DND-41 (cell line): ENCODE measurements at regions not wholly inside any gene's neighbourhood (a gene's known extent, or its start where the extent isn't known, plus 50 kb on each side); places are given as distances from the start of the nearest gene placed in this dataset.
"Not testable (repeated sequence)": the region's sequence is repeated elsewhere in the genome, so short reads cannot be mapped to it uniquely, and the experiment has no call there.

ENCODE experiments used
- ATAC-seq: fragments of 200-7000 bp; cut with Tn5 transposase; 3 replicates; pipeline ENCODE4 v1.9.1; 2021; ENCODE audit warnings: low read depth; ENCODE audit not compliant: insufficient read depth
- DNase-seq: peaks from one replicate; pipeline ENCODE4 v3.0.0-alpha.2; 2020
- H2AFZ ChIP-seq: 2 replicates; pipeline ENCODE4 v1.6.0; 2012; ENCODE audit warnings: low read depth, low read length
- H3K27ac ChIP-seq: 2 replicates; pipeline ENCODE4 v1.5.1; 2012; ENCODE audit warnings: low read length, inconsistent platforms
- H3K27me3 ChIP-seq: fragments of 200-600 bp; sonication (generic); 2 replicates; pipeline ENCODE4 v1.6.0; 2012; ENCODE audit warnings: low read length, mild to moderate bottlenecking, inconsistent platforms; ENCODE audit not compliant: insufficient read depth, poor library complexity
- H3K36me3 ChIP-seq: 2 replicates; pipeline ENCODE4 v1.5.1; 2012; ENCODE audit warnings: low read length, inconsistent platforms; ENCODE audit not compliant: insufficient read depth
- H3K4me1 ChIP-seq: 2 replicates; pipeline ENCODE4 v1.5.1; 2012; ENCODE audit warnings: mild to moderate bottlenecking, low read length; ENCODE audit not compliant: insufficient read depth
- H3K4me2 ChIP-seq: 2 replicates; pipeline ENCODE4 v1.6.0; 2012; ENCODE audit warnings: mild to moderate bottlenecking, moderate library complexity, low read length, inconsistent platforms; ENCODE audit not compliant: insufficient read depth
- H3K4me3 ChIP-seq, 2 experiments: fragments of 200-600 bp in 1 of 2; shearing (Covaris generic) in 1 of 2; 2 replicates each; pipeline ENCODE4 v1.5.1; 2012 to 2016; ENCODE audit warnings: inconsistent platforms in 2 of 2, low read length in 2 of 2, mild to moderate bottlenecking in 2 of 2, low read depth in 1 of 2, moderate library complexity in 1 of 2
- H3K79me2 ChIP-seq: 2 replicates; pipeline ENCODE4 v1.6.0; 2012; ENCODE audit warnings: low read length, inconsistent platforms; ENCODE audit not compliant: insufficient read depth
- H3K9ac ChIP-seq: 2 replicates; pipeline ENCODE4 v1.6.0; 2012; ENCODE audit warnings: low read depth, mild to moderate bottlenecking, inconsistent platforms, low read length, moderate library complexity
- H3K9me3 ChIP-seq: 2 replicates; pipeline ENCODE4 v1.5.1; 2012; ENCODE audit warnings: low read length, moderate library complexity, mild to moderate bottlenecking, inconsistent platforms; ENCODE audit not compliant: insufficient read depth, severe bottlenecking
- H4K20me1 ChIP-seq: 2 replicates; pipeline ENCODE4 v1.6.0; 2012; ENCODE audit warnings: low read length; ENCODE audit not compliant: insufficient read depth
- EZH2 ChIP-seq: IDR thresholded peaks from 3 replicates; pipeline ENCODE4 v1.6.1; 2012; ENCODE audit warnings: borderline replicate concordance, low read depth, mild to moderate bottlenecking, moderate library complexity, low read length, inconsistent platforms; ENCODE audit not compliant: severe bottlenecking
- TF ChIP-seq, protein P1 (sequence below): IDR thresholded peaks from 2 replicates; pipeline ENCODE4 v1.5.1; 2012; ENCODE audit warnings: borderline replicate concordance, low read length, moderate library complexity, mild to moderate bottlenecking; ENCODE audit not compliant: poor library complexity, severe bottlenecking; ENCODE audit errors: extremely low read depth

DNA sequence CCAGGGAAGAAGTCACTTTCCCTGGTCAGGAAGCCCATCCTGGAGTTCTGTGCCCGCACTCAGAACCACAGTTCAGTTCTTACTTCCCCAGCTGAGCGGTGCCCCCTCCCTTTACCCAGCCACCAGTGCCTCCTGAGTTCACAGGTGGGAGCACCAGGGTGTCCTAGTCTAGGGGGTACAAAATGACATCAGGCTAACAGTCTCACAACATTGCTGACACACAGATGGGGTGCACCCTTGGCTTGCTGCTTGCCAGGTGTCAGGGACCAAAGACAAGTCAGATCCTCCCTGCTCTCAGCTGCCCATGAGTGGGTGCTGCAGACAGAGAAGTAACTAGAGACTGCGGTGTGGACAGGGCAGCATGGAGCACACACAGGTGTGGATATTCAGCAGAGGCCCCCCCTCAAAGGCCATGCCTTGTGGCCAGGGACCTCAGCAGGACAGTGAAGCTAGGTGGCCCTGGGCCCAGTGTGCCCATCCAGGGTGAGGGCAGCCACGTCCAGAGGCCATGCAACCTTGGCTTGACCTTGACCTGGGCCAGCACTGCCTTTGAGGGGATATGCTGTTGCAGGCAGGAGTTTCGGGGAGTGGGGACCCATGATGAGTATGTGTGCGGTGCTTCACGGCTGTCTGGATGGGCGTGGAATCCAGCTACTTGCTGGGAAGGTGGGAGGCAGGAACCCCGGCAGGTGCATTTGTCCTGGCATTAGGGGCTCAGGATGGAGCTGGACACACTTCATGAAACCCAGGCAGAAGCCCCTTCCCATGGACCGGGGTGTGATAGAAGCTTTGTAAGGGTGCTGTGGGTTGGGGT lies 110.4 kb upstream of the FRMD1 start:
- Histone ChIP-seq H3K27me3 (no peaks in the 10 kb centered on the region), H3K4me2 (no peak overlapping the region), H3K79me2 (no peaks in the 10 kb centered on the region), H3K36me3 (no peaks in the 10 kb centered on the region), H3K4me1 (no peaks in the 10 kb centered on the region), H2AFZ (no peak overlapping the region), H3K27ac (no peak overlapping the region), H3K9ac (no peak overlapping the region), H4K20me1 (no peaks in the 10 kb centered on the region), H3K9me3 (peaks cover 6% of the 10 kb centered on the region), H3K4me3 (no peak overlapping the region)
- DNase-seq: no peak
- no peak for ATAC-seq
- TF ChIP-seq, protein P1, sequence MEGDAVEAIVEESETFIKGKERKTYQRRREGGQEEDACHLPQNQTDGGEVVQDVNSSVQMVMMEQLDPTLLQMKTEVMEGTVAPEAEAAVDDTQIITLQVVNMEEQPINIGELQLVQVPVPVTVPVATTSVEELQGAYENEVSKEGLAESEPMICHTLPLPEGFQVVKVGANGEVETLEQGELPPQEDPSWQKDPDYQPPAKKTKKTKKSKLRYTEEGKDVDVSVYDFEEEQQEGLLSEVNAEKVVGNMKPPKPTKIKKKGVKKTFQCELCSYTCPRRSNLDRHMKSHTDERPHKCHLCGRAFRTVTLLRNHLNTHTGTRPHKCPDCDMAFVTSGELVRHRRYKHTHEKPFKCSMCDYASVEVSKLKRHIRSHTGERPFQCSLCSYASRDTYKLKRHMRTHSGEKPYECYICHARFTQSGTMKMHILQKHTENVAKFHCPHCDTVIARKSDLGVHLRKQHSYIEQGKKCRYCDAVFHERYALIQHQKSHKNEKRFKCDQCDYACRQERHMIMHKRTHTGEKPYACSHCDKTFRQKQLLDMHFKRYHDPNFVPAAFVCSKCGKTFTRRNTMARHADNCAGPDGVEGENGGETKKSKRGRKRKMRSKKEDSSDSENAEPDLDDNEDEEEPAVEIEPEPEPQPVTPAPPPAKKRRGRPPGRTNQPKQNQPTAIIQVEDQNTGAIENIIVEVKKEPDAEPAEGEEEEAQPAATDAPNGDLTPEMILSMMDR: no peak
- no peak for TF ChIP-seq EZH2

DNA sequence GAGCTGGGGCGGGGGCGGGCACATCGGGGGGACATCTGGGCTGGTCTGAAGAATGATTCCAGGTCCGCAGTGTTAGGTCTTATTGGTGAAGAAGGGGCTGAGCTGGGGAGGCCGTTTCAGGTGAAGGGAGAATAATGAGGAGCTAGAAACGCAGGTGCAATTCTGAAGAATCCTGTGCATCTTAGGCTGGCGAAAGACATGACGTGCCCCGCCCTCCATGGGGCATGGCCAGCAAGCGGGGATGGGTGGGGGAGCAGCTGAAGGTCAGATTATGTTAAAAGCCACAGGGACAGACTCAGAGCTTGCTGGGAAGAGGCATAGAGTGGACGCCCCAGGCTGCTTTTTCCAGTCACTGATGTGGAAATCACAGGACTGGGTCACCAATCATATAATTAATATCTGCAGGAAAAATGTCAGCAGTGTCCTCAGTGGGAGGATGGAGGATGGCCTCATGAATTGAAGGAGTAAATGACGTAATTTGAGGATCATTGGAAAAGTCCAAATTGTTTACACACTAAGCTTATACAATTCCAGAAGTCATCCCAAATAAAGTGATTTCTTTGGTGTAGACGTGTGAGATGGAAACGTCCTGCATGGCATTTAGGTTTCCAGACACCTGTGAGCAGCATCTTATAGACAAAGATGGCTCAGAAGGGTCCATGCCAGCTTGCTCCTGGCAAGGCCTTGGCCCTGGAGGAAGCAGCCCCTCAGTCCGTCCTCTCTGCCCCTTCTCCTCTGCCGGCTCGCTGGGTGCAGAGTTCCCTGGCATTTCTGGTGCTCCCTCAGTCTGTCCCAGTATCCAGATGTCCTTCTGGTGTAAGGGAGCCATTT lies 109.6 kb upstream of the FRMD1 start:
- Histone ChIP-seq H3K9me3 (peaks cover 6% of the 10 kb centered on the region), H2AFZ (no peak overlapping the region), H3K4me3 (no peak overlapping the region), H3K79me2 (no peaks in the 10 kb centered on the region), H3K9ac (no peak overlapping the region), H3K27ac (no peak overlapping the region), H3K36me3 (no peaks in the 10 kb centered on the region), H3K4me2 (no peak overlapping the region), H3K4me1 (no peaks in the 10 kb centered on the region), H3K27me3 (no peaks in the 10 kb centered on the region), H4K20me1 (no peaks in the 10 kb centered on the region)
- ATAC-seq: no peak
- DNase-seq: no peak
- no peak for TF ChIP-seq EZH2
- TF ChIP-seq, protein P1: no peak

DNA sequence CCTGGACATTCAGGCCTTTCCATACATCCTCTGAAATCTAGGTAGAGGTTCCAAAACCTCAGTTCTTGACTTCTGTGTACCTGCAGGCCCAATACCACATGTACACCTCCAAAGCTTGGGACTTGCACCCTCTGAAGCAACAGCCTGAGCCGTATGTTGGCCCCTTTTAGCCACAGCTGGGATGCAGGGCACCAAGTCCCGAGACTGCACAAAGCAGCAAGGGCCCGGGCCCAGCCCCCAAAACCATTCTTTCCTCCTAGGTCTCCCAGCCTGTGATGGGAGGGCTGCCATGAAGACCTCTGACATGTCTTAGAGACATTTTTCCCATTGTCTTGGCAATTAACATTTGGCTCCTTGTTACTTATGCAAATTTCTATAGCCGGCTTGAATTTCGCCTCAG lies 107.4 kb upstream of the FRMD1 start:
- no peaks in the 10 kb centered on the region for H3K79me2 ChIP-seq
- TF ChIP-seq, protein P1: no peak
- TF ChIP-seq EZH2: no peak
- no peak for DNase-seq

DNA sequence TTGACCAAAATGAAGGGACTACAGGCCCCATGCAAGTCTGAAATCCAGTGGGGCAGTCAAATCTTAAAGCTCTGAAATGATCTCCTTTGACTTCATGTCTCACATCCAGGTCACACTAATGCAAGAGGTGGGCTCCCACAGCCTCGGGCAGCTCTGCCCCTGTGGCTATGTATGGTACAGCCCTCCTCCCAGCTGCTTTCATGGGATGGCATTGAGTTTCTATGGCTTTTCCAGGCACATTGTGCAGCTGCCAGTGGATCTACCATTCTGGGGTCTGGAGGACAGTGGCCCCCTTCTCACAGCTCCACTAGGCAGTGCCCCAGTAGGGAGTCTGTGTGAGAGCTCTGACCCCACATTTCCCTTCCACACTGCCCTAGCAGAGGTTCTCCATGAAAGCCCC lies 107.0 kb upstream of the FRMD1 start:
- H3K36me3 ChIP-seq, H3K4me2 ChIP-seq, H3K9me3 ChIP-seq, H3K4me3 ChIP-seq, H3K4me1 ChIP-seq, H4K20me1 ChIP-seq, H3K27ac ChIP-seq, DNase-seq, H3K9ac ChIP-seq, H3K27me3 ChIP-seq, H2AFZ ChIP-seq, H3K79me2 ChIP-seq, ATAC-seq: not testable (repeated sequence)

More for the DNA sequence above, 107.4 kb upstream of the FRMD1 start:
- peaks cover 6% of the 10 kb centered on the region for H3K9me3 ChIP-seq
- no peak overlapping the region for H3K4me2 ChIP-seq
- no peak overlapping the region for H3K27ac ChIP-seq
- no peak for ATAC-seq
- H2AFZ ChIP-seq: no peak overlapping the region
- no peaks in the 10 kb centered on the region for H3K27me3 ChIP-seq
- H3K9ac ChIP-seq: no peak overlapping the region
- no peak overlapping the region for H3K4me3 ChIP-seq
- H3K36me3 ChIP-seq: no peaks in the 10 kb centered on the region
- no peaks in the 10 kb centered on the region for H4K20me1 ChIP-seq
- H3K4me1 ChIP-seq: no peaks in the 10 kb centered on the region
